NT2/D1 (cell line): ENCODE measurements at regions not wholly inside any gene's neighbourhood (a gene's known extent, or its start where the extent isn't known, plus 50 kb on each side); places are given as distances from the start of the nearest gene placed in this dataset.

Experiments
- SUZ12 ChIP-seq: IDR thresholded peaks from 2 replicates; pipeline ENCODE4 v1.6.1; 2011; ENCODE audit not compliant: insufficient read length, insufficient read depth; ENCODE audit errors: extremely low read depth
- ZNF274 ChIP-seq: IDR thresholded peaks from 2 replicates; pipeline ENCODE4 v1.6.1; 2011; ENCODE audit warnings: mild to moderate bottlenecking, low read depth, low read length

DNA sequence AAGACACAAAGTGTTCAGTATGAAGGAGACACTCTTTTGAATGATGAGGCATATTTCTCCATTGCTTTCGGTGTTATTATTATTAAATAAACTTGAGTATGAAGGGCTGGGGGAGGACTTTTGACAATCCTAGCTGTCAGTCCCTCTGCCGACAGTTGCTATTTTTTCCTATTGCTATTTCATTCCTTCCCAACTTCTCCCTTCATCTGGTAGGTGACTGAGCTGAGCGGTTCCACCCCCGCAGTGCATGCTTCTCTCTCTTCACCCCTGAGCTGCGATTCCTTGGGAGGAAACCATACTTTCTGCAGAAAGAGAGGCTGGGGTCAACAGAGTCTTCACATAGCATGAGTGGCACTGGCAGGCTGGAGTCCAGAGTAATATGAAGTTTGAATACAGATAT, 261.2 kb upstream of the TAC1 start:
- TF ChIP-seq SUZ12 (no peak), ZNF274 (no peak)
